CD4-positive, alpha-beta memory T cell (primary cell): ENCODE measurements at regions not wholly inside any gene's neighbourhood (a gene's known extent, or its start where the extent isn't known, plus 50 kb on each side); places are given as distances from the start of the nearest gene placed in this dataset.

Experiments used
- CTCF ChIA-PET: fragments of 350-600 bp; sonication (Branson Sonifier 250); formaldehyde crosslinking; loops from one replicate; lab custom pipeline; 2021; ENCODE audit warnings: inconsistent platforms; ENCODE audit not compliant: partially characterized antibody; lab: Charles Lee
- POLR2A ChIA-PET: fragments of 350-600 bp; sonication (Branson Sonifier 250); formaldehyde crosslinking; loops from one replicate; lab custom pipeline; 2021; ENCODE audit not compliant: partially characterized antibody; lab: Charles Lee
- DNase-seq, 5 donors: peaks; one replicate each; pipeline versions ENCODE4 v3.0.0 to v3.0.0-alpha.2; 2020 to 2022; ENCODE audit warnings: mixed read lengths in 1 of 5
- H3K27ac ChIP-seq: one replicate; pipeline ENCODE4 v1.7.0; 2013; ENCODE audit warnings: low read depth, low read length
- H3K27me3 ChIP-seq: 2 replicates; pipeline ENCODE4 v1.7.0; 2013; ENCODE audit warnings: mild to moderate bottlenecking, low read length, moderate library complexity; ENCODE audit not compliant: insufficient read depth
- H3K36me3 ChIP-seq: 2 replicates; pipeline ENCODE4 v1.7.0; 2013; ENCODE audit warnings: mild to moderate bottlenecking, low read length, moderate library complexity; ENCODE audit not compliant: insufficient read depth
- H3K4me1 ChIP-seq: 2 replicates; pipeline ENCODE4 v1.7.0; 2013; ENCODE audit warnings: mild to moderate bottlenecking, low read length, moderate library complexity; ENCODE audit not compliant: insufficient read depth
- H3K4me3 ChIP-seq, 2 donors: one replicate each; pipeline ENCODE4 v1.7.0; 2013; ENCODE audit warnings: low read length in 2 of 2, mild to moderate bottlenecking in 1 of 2
- H3K9me3 ChIP-seq, 2 donors: one replicate each; pipeline ENCODE4 v1.7.0; 2013; ENCODE audit warnings: low read length in 2 of 2, control low read depth in 1 of 2; ENCODE audit not compliant: control insufficient read depth in 1 of 2
- H3K27ac Mint-ChIP-seq, 7 donors: one replicate each; pipeline ENCODE4 v1.8.0; 2020 to 2021; ENCODE audit warnings: mixed read lengths in 7 of 7, mild to moderate bottlenecking in 6 of 7, inconsistent platforms in 3 of 7, moderate library complexity in 3 of 7
- H3K27me3 Mint-ChIP-seq, 2 donors: one replicate each; pipeline ENCODE4 v1.8.0; 2020 to 2021; ENCODE audit warnings: mixed read lengths in 2 of 2
- H3K36me3 Mint-ChIP-seq, 2 donors: one replicate each; pipeline ENCODE4 v1.8.0; 2020 to 2021; ENCODE audit warnings: mixed read lengths in 2 of 2, inconsistent platforms in 1 of 2, mild to moderate bottlenecking in 1 of 2
- H3K4me1 Mint-ChIP-seq, 4 donors: one replicate each; pipeline ENCODE4 v1.8.0; 2020 to 2021; ENCODE audit warnings: mixed read lengths in 4 of 4, mild to moderate bottlenecking in 1 of 4
- H3K4me3 Mint-ChIP-seq, 8 donors: one replicate each; pipeline ENCODE4 v1.8.0; 2020 to 2021; ENCODE audit warnings: mixed read lengths in 8 of 8, mild to moderate bottlenecking in 7 of 8, moderate library complexity in 6 of 8, inconsistent platforms in 3 of 8
- H3K9me3 Mint-ChIP-seq, 8 donors: one replicate each; pipeline ENCODE4 v1.8.0; 2020 to 2021; ENCODE audit warnings: mixed read lengths in 8 of 8, mild to moderate bottlenecking in 5 of 8, inconsistent platforms in 3 of 8, moderate library complexity in 1 of 8
- intact Hi-C: fragments of 100-400 bp; cut with micrococcal nuclease; formaldehyde crosslinking; loops from one replicate; pipeline ENCODE4 v1.15.1; 2023

- H3K4me1 ChIP-seq = no peaks in the 10 kb centered on the region
- DNase-seq = peak in 3 of 5 donors; percentile 10 to 33 (median 32)
- no peak overlapping the region for H3K27ac ChIP-seq
- H3K9me3 Mint-ChIP-seq = peaks cover 0 to 12% (median 8%) of the 10 kb centered on the region in 8 donors
- H3K27me3 ChIP-seq = no peaks in the 10 kb centered on the region
- H3K27me3 Mint-ChIP-seq = peaks cover 10 to 16% of the 10 kb centered on the region in 2 donors
- ChIA-PET POLR2A (no interaction called here), CTCF (interaction anchor here (0.7 to 2.1 kb wide), 9 partner anchors 8 to 222 kb away, joined by 3 to 19 read pairs (median 4); no protein-coding TSS in a partner anchor)
- peaks cover 0 to 4% of the 10 kb centered on the region in 2 donors for H3K36me3 Mint-ChIP-seq
- no peak overlapping the region for H3K4me3 ChIP-seq
- no peaks in the 10 kb centered on the region for H3K36me3 ChIP-seq
- no peaks in the 10 kb centered on the region for H3K9me3 ChIP-seq
- H3K4me3 Mint-ChIP-seq = peak overlapping the region in 1 of 8 donors; percentile 14
- intact Hi-C loops = no loop called here
- H3K27ac Mint-ChIP-seq = no peak overlapping the region
- peaks cover 0 to 7% (median 2%) of the 10 kb centered on the region in 4 donors for H3K4me1 Mint-ChIP-seq
These were observed 61.5 kb downstream of the TBXT start for GRCh38 chr6:166106076-166106686.

DNA sequence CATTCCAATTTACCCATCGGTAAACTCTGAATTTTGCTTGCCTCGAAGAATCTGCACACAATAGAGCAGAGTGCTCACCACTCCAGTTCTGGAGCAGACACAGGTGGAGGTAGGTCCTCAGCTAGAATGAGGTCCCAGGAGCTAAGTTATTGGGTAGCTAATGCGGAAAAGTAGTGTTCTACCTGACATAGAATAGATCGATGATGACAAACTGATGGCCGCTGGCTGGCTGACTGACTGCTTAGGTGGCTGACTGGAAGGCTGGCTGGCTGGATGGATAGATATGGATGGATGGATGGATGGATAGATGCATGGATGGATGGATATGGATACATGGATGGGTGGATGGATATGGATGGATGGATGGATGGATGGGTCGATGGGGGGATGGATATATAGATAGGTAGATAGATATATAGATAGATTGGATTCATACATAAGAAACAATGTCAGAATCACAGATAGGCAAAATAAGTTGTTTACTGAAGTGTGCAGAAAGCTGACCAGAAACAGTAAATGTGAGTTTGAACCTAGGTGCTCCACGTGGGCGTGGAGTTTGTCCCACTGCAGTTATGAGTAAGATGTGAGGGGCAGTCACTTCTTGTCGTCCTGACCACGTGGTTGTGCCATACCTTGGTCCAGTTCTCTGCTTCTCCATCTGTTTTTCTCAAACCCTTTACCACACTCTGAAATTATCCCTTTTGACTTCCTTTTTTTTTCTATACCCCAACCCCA is 62.1 kb downstream of the TBXT start:
- Histone ChIP-seq H3K4me1 (no peaks in the 10 kb centered on the region), H3K27me3 (no peaks in the 10 kb centered on the region), H3K36me3 (no peaks in the 10 kb centered on the region), H3K4me3 (no peak overlapping the region), H3K27ac (no peak overlapping the region), H3K9me3 (no peaks in the 10 kb centered on the region)
- intact Hi-C loops = no loop called here
- H3K36me3 Mint-ChIP-seq = peaks cover 0 to 4% of the 10 kb centered on the region in 2 donors
- CTCF ChIA-PET = interaction anchor here (1.0 to 2.1 kb wide), 10 partner anchors 8 to 221 kb away, joined by 3 to 19 read pairs (median 4); no protein-coding TSS in a partner anchor
- H3K27ac Mint-ChIP-seq = peak overlapping the region in 1 of 7 donors; percentile 22
- DNase-seq = no peak
- H3K4me1 Mint-ChIP-seq = peaks cover 0 to 7% (median 2%) of the 10 kb centered on the region in 4 donors
- H3K27me3 Mint-ChIP-seq = peaks cover 8 to 17% of the 10 kb centered on the region in 2 donors
- peak overlapping the region in 1 of 8 donors; percentile 20 for H3K4me3 Mint-ChIP-seq
- POLR2A ChIA-PET = no interaction called here
- peaks cover 0 to 16% (median 10%) of the 10 kb centered on the region in 8 donors for H3K9me3 Mint-ChIP-seq

DNA sequence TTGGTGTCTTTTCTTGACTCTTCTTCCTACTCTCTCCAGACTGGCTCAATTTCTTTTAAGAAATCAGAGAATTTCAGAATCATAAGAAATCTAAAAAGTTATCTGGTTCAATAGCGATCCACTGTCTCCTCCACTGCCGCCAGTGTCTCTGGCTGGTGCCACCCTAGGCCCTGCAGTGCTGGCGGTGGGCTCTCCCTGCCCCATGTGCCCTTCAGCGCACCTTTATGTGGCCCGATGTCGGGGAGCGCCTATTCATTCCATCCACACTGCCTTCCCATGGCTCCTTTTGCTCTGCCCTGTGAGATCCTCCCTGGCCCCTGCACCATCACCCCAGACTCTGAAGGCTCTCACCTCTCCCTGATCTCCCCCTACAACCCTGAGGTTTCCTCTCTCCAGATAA is 62.8 kb downstream of the TBXT start:
- H3K27me3 ChIP-seq = no peaks in the 10 kb centered on the region
- ChIA-PET CTCF (interaction anchor here (1.2 to 2.1 kb wide), 5 partner anchors 8 to 220 kb away, joined by 3 to 19 read pairs (median 4); no protein-coding TSS in a partner anchor), POLR2A (no interaction called here)
- no peak overlapping the region for H3K27ac ChIP-seq
- H3K36me3 Mint-ChIP-seq = peaks cover 0 to 4% of the 10 kb centered on the region in 2 donors
- DNase-seq = no peak
- H3K4me3 Mint-ChIP-seq = no peak overlapping the region
- no peak overlapping the region for H3K27ac Mint-ChIP-seq
- peaks cover 3 to 14% of the 10 kb centered on the region in 2 donors for H3K27me3 Mint-ChIP-seq
- no peaks in the 10 kb centered on the region for H3K9me3 ChIP-seq
- H3K4me3 ChIP-seq = no peak overlapping the region
- intact Hi-C loops = no loop called here
- H3K4me1 ChIP-seq = no peaks in the 10 kb centered on the region
- H3K4me1 Mint-ChIP-seq = peaks cover 0 to 7% (median 2%) of the 10 kb centered on the region in 4 donors
- no peaks in the 10 kb centered on the region for H3K36me3 ChIP-seq
- peaks cover 0 to 16% (median 10%) of the 10 kb centered on the region in 8 donors for H3K9me3 Mint-ChIP-seq

GRCh38 chr6:166104107-166104506 is 63.5 kb downstream of the TBXT start:
- Histone ChIP-seq H3K36me3 (no peaks in the 10 kb centered on the region), H3K27me3 (no peaks in the 10 kb centered on the region), H3K4me1 (no peaks in the 10 kb centered on the region), H3K27ac (no peak overlapping the region), H3K4me3 (no peak overlapping the region), H3K9me3 (no peaks in the 10 kb centered on the region)
- H3K4me3 Mint-ChIP-seq = no peak overlapping the region
- ChIA-PET POLR2A (no interaction called here), CTCF (interaction anchor here (1.4 kb wide), 1 partner anchor 9 kb away, joined by 3 read pairs; no protein-coding TSS in a partner anchor)
- H3K36me3 Mint-ChIP-seq = peaks cover 0 to 4% of the 10 kb centered on the region in 2 donors
- peaks cover 0 to 16% (median 10%) of the 10 kb centered on the region in 8 donors for H3K9me3 Mint-ChIP-seq
- no peak for DNase-seq
- H3K4me1 Mint-ChIP-seq = peaks cover 0 to 7% (median 2%) of the 10 kb centered on the region in 4 donors
- peaks cover 2 to 12% of the 10 kb centered on the region in 2 donors for H3K27me3 Mint-ChIP-seq
- H3K27ac Mint-ChIP-seq = no peak overlapping the region
- intact Hi-C loops = no loop called here

DNA sequence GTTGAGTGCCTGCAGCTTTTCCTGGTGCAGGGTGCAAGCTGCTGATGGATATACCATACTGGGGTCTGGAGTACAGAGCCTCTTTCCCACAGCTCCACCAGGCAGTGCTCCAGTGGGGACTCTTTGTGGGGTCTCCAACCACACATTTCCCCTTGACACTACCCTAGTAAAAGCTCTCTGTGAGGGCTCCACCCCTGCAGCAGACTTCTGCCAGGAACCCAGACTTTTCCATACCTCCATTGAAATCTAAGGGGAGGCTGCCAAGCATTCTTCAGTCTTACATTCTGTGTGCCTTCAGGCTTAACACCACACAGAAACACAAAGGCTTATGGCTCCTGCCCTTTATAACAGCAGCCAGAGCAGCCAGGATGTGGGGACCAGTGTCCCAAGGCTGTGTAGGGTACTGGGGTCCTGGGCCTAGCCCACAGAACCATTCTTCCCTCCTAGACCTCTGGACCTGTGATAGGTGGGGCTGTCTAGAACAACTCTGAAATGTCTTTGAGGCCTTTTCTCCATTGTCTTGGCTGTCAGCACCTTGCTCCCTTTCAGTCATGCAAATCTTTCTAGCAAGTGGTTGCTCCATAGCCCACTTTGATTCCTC is 65.7 kb downstream of the TBXT start:
- CTCF ChIA-PET = interaction anchor here (0.7 kb wide), 1 partner anchor 11 kb away, joined by 3 read pairs; no protein-coding TSS in a partner anchor
- intact Hi-C loops = no loop called here

DNA sequence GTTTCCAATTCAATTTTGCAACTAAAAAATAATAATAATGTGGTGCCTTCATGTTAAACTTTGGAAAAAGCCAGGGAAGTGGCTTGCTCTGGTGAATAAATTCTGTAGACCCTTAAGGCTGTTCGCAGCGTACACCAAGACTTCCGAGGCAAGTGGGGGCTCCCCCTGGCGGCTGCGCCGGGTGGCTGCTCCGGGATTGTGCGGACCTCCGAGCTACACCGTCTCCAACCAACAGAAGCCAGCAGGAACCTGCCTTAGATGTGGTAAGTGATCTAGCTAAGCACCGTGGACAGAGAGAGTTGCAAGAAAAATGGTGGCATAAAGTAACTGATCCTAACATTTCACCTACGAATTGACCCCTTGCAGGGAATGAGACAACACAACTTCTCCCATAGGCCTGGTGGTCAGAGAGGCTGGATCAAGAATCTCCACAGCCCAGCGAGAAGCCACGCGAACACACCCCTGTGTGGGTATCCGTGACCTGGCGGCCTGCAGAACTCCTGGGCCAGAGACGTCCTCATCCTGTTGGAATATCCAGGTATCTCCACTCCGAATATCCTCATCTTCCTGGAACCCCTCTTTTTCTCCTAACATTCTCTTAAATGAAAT is 69.6 kb downstream of the TBXT start:
- no peak overlapping the region for H3K27ac Mint-ChIP-seq
- no peaks in the 10 kb centered on the region for H3K36me3 ChIP-seq
- no peaks in the 10 kb centered on the region for H3K27me3 ChIP-seq
- no peak overlapping the region for H3K4me3 ChIP-seq
- H3K4me1 ChIP-seq = no peaks in the 10 kb centered on the region
- no peak overlapping the region for H3K27ac ChIP-seq
- H3K27me3 Mint-ChIP-seq = peaks cover 30 to 33% of the 10 kb centered on the region in 2 donors
- peaks cover 0 to 21% (median 13%) of the 10 kb centered on the region in 8 donors for H3K9me3 Mint-ChIP-seq
- peak in 2 of 5 donors; percentile 9 to 13 for DNase-seq
- ChIA-PET CTCF (interaction anchor here (0.9 to 1.5 kb wide), 3 partner anchors 8 to 213 kb away, joined by 3 to 4 read pairs (median 3); no protein-coding TSS in a partner anchor), POLR2A (no interaction called here)
- peaks cover 0 to 3% (median 0%) of the 10 kb centered on the region in 4 donors for H3K4me1 Mint-ChIP-seq
- H3K4me3 Mint-ChIP-seq = peak overlapping the region in 3 of 8 donors; percentile 31 to 40 (median 38)
- H3K36me3 Mint-ChIP-seq = peaks cover 0 to 4% of the 10 kb centered on the region in 2 donors
- no peaks in the 10 kb centered on the region for H3K9me3 ChIP-seq
- intact Hi-C loops = no loop called here

More for the DNA sequence above, 65.7 kb downstream of the TBXT start:
- peaks cover 0 to 16% (median 10%) of the 10 kb centered on the region in 8 donors for H3K9me3 Mint-ChIP-seq
- H3K27me3 Mint-ChIP-seq = peaks cover 15 to 19% of the 10 kb centered on the region in 2 donors
- Histone ChIP-seq H3K27ac (no peak overlapping the region), H3K27me3 (no peaks in the 10 kb centered on the region), H3K9me3 (no peaks in the 10 kb centered on the region), H3K36me3 (no peaks in the 10 kb centered on the region), H3K4me3 (no peak overlapping the region), H3K4me1 (no peaks in the 10 kb centered on the region)
- H3K27ac Mint-ChIP-seq = no peak overlapping the region
- DNase-seq = no peak
- peaks cover 0 to 10% (median 2%) of the 10 kb centered on the region in 4 donors for H3K4me1 Mint-ChIP-seq
- no peak overlapping the region for H3K4me3 Mint-ChIP-seq
- H3K36me3 Mint-ChIP-seq = peaks cover 0 to 4% of the 10 kb centered on the region in 2 donors
- POLR2A ChIA-PET = no interaction called here
